Erythroblast (primary cell): ENCODE measurements at regions not wholly inside any gene's neighbourhood (a gene's known extent, or its start where the extent isn't known, plus 50 kb on each side); places are given as distances from the start of the nearest gene placed in this dataset.
"Not testable (repeated sequence)": the region's sequence is repeated elsewhere in the genome, so short reads cannot be mapped to it uniquely, and the experiment has no call there.

Source experiments
- DNase-seq, 2 experiments: peaks; one replicate each; lab custom pipeline; 2025; lab: John Stamatoyannopoulos, UW
- GATA1 ChIP-seq: IDR thresholded peaks from 2 replicates; pipeline ENCODE4 v1.6.1; 2011; ENCODE audit warnings: low read depth, mild to moderate bottlenecking, control low read depth, low read length, moderate library complexity
- POLR2A ChIP-seq: IDR thresholded peaks from 2 replicates; pipeline ENCODE4 v1.6.1; 2011; ENCODE audit warnings: mild to moderate bottlenecking, low read length

DNA sequence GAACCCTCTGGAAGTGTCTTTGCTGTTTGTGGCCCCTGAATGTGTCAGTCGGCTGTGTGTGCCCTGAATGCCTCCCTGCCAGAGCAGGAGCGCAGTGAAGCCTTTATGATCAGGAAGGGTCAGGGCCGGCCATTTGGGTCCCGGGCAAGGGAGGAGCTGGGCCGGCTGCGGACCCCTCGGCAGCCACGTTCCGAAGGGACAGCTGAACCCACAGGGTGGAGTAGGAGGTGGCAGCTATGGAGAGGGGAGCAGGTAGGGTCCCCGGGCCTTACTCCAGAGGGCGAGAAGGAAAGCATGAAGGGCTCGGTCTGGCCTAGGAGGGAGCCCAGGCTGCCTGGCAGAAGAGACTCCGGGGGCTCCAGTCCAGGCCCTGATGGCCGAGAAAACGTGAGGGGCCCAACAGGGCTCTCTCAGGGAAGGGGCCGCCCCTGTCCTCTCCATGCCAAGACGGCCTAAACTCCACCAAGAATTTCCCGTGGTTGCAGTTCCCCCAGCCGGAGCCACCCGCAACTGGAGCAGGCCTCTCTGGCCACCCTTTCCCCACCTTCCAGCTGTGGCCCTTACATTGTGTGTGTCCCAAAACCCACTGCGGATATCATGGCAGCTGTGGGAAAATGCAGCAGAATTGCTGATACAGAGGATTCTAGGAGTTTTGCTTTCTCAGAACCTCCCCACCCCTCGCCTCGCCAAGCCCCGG, 182.2 kb upstream of the STK26 start:
- no peak for TF ChIP-seq POLR2A
- no peak for TF ChIP-seq GATA1
- DNase-seq, result no peak

GRCh38 chrX:131841496-131842437, 181.3 kb upstream of the STK26 start:
- no peak for TF ChIP-seq POLR2A
- DNase-seq, result peak; percentile 70 to 74

DNA sequence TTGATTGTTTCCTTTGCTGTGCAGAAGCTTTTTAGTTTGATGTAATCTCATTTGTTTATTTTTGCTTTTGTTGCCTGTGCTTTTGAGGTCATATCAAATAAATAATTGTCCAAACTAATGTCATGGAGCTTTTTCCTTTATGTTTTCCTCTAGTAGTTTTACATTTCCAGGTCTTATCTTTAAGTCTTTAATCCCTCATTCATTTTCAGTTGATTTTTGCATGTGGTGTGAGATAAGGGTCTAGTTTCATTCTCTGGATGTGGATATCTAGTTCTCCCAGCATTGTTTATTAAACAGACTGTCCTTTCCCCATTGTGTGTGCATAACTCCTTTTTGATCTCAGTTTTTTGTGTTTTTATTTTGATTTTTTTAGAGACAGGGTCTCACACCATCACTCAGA, 179.1 kb upstream of the STK26 start:
- TF ChIP-seq GATA1 (no peak), POLR2A (no peak)
- peak in 1 of 2 experiments; percentile 46 for DNase-seq

DNA sequence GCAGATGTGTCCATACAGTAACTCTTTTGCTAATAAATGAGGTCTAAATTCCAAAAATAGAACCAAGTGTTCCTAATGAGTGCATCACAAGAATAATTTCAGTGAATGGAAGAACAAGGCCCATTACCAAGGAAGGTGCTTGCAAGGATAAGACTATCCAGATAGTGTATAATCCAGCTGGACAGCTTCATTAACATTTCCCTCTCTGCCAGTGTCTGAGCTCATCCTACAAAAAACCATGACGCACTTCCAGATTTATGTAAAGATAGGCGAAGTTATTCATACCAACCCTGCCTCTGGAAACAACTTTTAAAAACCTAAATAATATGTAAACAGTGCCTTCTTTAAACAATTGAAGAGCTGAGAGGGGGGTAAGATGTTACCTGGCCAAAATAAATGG, 177.9 kb upstream of the STK26 start:
- peak in 1 of 2 experiments; percentile 1 for DNase-seq
- no peak for TF ChIP-seq GATA1
- TF ChIP-seq POLR2A, result no peak

- no peak for DNase-seq
- TF ChIP-seq POLR2A, result no peak
- no peak for TF ChIP-seq GATA1
These were observed 177.3 kb upstream of the STK26 start for GRCh38 chrX:131845771-131846170.

DNA sequence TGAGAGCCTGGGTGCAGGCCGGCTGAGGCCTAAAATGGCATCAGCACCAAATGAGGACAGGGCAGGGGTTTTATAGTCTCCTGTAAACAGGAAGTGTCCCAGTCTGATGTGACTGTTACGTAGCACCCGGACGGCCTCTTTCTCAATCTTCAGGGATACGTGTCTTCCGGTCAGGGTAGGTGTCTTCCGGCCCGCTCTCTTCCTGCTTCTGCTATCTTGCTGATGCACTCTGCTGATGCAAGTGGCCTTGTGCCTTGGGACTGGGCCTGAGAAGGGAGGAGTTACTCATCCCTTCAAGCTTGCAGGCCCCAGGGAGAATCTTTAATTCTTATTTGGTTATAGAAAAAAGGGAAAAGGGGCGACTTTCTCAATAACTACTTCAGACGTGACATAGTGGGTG, 172.1 kb upstream of the STK26 start:
- DNase-seq, result peak; percentile 2 to 7

GRCh38 chrX:131853440-131853839, 169.7 kb upstream of the STK26 start:
- TF ChIP-seq GATA1, result no peak
- TF ChIP-seq POLR2A, result no peak
- DNase-seq, result no peak

DNA sequence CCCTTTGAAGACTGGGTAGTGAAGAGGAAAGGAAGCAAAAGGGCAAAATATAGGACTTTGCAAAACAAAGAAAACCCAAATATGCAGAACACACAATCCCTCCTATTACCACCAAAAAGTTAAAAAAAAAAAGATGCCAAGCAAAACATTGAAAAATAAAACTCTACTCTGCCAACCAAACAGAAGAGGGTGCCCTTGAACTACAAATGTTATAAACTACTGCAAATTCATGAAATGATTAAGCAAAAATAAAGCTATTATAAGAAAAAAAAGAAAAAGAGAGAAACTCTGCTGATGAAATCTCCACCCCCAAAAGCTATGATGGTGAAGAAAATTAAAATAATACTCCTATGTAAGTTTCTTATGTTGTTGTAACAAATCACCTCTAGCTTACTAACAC, 168.5 kb upstream of the STK26 start:
- no peak for TF ChIP-seq POLR2A
- TF ChIP-seq GATA1, result no peak
- DNase-seq, result peak; percentile 44 to 64

- peak in 1 of 2 experiments; percentile 1 for DNase-seq
These were observed 161.9 kb upstream of the STK26 start for GRCh38 chrX:131861088-131861787.

GRCh38 chrX:131862321-131862720, 160.8 kb upstream of the STK26 start:
- DNase-seq, result no peak
- TF ChIP-seq POLR2A (no peak), GATA1 (no peak)

More at GRCh38 chrX:131861088-131861787, 161.9 kb upstream of the STK26 start:
- TF ChIP-seq POLR2A (no peak), GATA1 (no peak)

DNA sequence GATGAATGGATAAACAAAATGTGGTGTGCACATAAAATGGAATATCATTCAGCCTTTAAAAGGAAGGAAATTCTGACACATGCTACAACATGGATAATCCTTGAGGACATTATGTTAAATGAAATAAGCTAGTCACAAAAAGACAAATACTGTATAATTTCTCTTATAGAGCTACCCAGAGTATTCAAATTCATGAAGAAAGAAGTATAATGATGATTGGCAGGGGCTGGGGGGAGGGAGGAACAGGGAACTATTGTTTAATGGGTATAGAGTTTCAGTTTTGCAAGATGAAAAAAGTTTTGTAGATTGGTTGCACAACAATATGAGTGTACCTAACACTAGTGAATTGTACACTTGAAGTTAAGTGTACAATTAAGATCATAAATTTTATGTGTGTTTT, 153.9 kb upstream of the STK26 start:
- no peak for DNase-seq
- TF ChIP-seq GATA1, result no peak
- TF ChIP-seq POLR2A, result no peak

DNA sequence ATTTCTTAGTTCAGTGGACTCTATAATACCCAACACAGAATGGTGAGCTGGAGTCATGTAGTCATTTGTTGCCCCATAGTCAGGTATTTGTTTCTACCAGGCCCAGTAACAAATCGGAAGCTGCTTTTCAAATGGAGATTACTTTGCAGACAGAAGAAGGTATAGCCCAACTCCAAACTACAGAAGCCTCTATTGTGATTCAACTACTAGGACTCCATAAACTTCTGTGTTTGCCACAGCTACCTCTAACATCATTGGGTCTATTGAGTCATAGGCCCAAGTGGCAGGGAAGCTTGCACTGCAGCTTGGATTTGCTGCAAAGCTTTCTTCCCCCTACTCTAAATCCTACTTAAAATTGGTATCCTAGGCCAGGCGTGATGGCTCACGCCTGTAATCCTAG, 148.8 kb upstream of the STK26 start:
- DNase-seq, result no peak
- no peak for TF ChIP-seq POLR2A
- TF ChIP-seq GATA1, result no peak

DNA sequence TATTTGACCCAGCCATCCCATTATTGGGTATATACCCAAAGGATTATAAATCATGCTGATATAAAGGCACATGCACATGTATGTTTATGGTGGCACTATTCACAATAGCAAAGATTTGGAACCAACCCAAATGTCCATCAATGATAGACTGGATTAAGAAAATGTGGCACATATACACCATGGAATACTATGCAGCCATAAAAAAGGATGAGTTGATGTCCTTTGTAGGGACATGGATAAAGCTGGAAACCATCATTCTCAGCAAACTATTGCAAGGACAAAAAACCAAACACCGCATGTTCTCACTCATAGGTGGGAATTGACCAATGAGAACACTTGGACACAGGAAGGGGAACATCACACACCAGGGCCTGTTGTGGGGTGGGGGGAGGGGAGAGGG, 147.3 kb upstream of the STK26 start:
- DNase-seq, result not testable (repeated sequence)

DNA sequence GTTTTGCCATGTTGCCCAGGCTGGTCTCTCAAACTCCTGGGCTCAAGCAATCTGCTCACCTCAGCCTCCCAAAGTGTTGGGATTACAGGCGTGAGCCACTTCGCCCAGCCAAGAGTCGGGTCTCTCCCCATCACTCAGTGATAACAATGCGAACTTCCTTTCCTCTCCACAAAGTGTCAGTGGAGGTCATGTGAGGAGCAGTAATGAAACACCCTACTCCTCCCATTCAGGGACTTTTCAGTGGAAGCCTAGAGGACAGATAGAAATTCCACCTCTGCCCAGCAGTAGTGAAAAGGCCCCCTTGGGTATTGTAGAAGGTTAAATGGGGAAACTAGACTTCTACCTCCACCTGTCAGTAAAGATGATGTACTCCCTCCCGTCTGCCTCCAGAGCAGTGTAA, 141.9 kb upstream of the STK26 start:
- TF ChIP-seq POLR2A (no peak), GATA1 (no peak)
- DNase-seq, result no peak

GRCh38 chrX:131885042-131885441, 138.1 kb upstream of the STK26 start:
- DNase-seq, result not testable (repeated sequence)

DNA sequence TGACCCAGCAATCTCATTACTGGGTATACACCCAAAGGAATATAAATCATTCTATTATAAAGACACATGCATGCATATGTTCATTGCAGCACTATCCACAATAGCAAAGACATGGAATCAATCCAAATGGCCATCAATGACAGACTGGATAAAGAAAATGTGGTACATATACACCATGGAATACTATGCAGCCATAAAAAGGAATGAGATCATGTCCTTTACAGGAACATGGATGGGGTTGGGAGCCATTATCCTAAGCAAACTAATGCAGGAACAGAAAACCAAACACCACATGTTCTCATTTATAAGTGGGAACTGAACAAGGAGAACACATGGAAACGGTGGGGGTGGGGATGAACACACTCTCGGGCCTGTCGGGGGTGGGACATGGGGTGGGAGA, 129.2 kb upstream of the STK26 start:
- DNase-seq, result not testable (repeated sequence)
